ENCODE measurements at regions not wholly inside any gene's neighbourhood (a gene's known extent, or its start where the extent isn't known, plus 50 kb on each side); places are given as distances from the start of the nearest gene placed in this dataset.

GRCh38 chr15:35290301-35290721 lies 205.2 kb upstream of the NANOGP8 start:
- in situ Hi-C loops (cut with MboI; ENCODE audit: low sequenced_read_pairs, unreplicated experiment) = loop anchor here (10.0 to 25.0 kb wide), 2 partner anchors 154 to 203 kb away; partner anchors contain the start of gene NANOGP8
- DNase-seq (ENCODE audit: low spot score) = no peak
- no peak for TF ChIP-seq CTCF (IDR thresholded peaks at IDR 0.05; ENCODE audit: borderline replicate concordance, control extremely low read depth, extremely low read depth, insufficient read depth, missing control alignments)

- TF ChIP-seq CTCF (IDR thresholded peaks at IDR 0.05; ENCODE audit: borderline replicate concordance, control extremely low read depth, extremely low read depth, insufficient read depth, missing control alignments) = peak; percentile 55
- peak; percentile 37 for DNase-seq (ENCODE audit: low spot score)
- in situ Hi-C loops (cut with MboI; ENCODE audit: low sequenced_read_pairs, unreplicated experiment) = loop anchor here (25.0 kb wide), 1 partner anchor 202 kb away; the partner anchor contains the start of gene NANOGP8
Observed at GRCh38 chr15:35289024-35289617, 204.0 kb upstream of the NANOGP8 start.

- in situ Hi-C loops (cut with MboI; ENCODE audit: low sequenced_read_pairs, unreplicated experiment) = loop anchor here (25.0 kb wide), 1 partner anchor 201 kb away; the partner anchor contains the start of gene NANOGP8
- TF ChIP-seq CTCF (IDR thresholded peaks at IDR 0.05; ENCODE audit: borderline replicate concordance, control extremely low read depth, extremely low read depth, insufficient read depth, missing control alignments) = no peak
- no peak for DNase-seq (ENCODE audit: low spot score)
Observed at GRCh38 chr15:35288580-35288979, 203.5 kb upstream of the NANOGP8 start.

GRCh38 chr15:35286721-35287120 lies 201.6 kb upstream of the NANOGP8 start:
- no peak for TF ChIP-seq CTCF (IDR thresholded peaks at IDR 0.05; ENCODE audit: borderline replicate concordance, control extremely low read depth, extremely low read depth, insufficient read depth, missing control alignments)
- DNase-seq (ENCODE audit: low spot score) = no peak
- in situ Hi-C loops (cut with MboI; ENCODE audit: low sequenced_read_pairs, unreplicated experiment) = loop anchor here (25.0 kb wide), 1 partner anchor 199 kb away; the partner anchor contains the start of gene NANOGP8

GRCh38 chr15:35282965-35283496 lies 197.9 kb upstream of the NANOGP8 start:
- TF ChIP-seq CTCF (IDR thresholded peaks at IDR 0.05; ENCODE audit: borderline replicate concordance, control extremely low read depth, extremely low read depth, insufficient read depth, missing control alignments) = no peak
- in situ Hi-C loops (cut with MboI; ENCODE audit: low sequenced_read_pairs, unreplicated experiment) = loop anchor here (25.0 kb wide), 1 partner anchor 196 kb away; the partner anchor contains the start of gene NANOGP8
- DNase-seq (ENCODE audit: low spot score) = no peak

GRCh38 chr15:35281515-35281914 lies 196.4 kb upstream of the NANOGP8 start:
- TF ChIP-seq CTCF (IDR thresholded peaks at IDR 0.05; ENCODE audit: borderline replicate concordance, control extremely low read depth, extremely low read depth, insufficient read depth, missing control alignments) = no peak
- no peak for DNase-seq (ENCODE audit: low spot score)
- in situ Hi-C loops (cut with MboI; ENCODE audit: low sequenced_read_pairs, unreplicated experiment) = loop anchor here (25.0 kb wide), 1 partner anchor 194 kb away; the partner anchor contains the start of gene NANOGP8

Data from GM13976 (cell line).